Stimulated activated CD4-positive, alpha-beta T cell treated with anti-CD3 and anti-CD28 coated beads, Interleukin-15, amount 100 ng/mL, for 48 hours (primary cell): ENCODE measurements at regions not wholly inside any gene's neighbourhood (a gene's known extent, or its start where the extent isn't known, plus 50 kb on each side); places are given as distances from the start of the nearest gene placed in this dataset.

Experiments
- DNase-seq, 2 donors: peaks; one replicate each; pipeline ENCODE4 v3.0.0-alpha.2; 2020; ENCODE audit warnings: low read depth in 2 of 2

DNA sequence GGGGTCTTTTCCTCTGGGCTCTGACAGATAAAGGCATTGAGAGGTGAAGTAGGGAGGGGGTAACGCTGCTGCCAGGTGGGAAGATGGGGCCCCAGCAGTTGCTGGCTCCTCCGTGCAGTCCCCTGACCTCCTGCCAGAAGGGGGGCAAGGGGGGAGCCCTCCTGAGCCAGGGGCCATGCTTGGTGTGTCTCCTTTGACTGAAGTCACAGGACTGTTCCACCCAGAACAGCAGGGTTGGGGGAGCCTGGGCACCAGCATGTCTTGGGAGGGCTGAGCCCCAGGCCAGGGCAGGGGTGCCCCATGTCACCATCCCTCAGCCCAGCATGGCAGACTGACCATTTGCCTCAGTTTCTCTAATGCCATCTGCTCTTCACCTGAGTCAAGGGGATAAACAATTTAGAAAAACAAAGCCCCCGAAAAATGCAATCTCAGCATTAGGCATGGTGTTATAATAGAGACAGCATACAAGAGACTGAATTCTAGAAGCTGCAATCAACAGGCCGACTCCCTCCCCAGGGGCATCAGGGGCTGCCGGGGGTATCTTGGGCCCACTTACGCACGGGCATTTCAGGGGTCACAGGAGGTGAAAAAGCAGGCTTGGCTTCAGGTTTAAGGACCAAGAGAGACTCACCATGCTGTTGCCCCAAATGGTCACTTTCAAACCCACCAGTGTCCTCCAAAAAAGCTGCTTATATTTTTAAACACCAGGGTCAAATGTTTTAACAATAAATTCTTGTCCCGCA is 108.6 kb upstream of the GPR26 start:
- no peak for DNase-seq

DNA sequence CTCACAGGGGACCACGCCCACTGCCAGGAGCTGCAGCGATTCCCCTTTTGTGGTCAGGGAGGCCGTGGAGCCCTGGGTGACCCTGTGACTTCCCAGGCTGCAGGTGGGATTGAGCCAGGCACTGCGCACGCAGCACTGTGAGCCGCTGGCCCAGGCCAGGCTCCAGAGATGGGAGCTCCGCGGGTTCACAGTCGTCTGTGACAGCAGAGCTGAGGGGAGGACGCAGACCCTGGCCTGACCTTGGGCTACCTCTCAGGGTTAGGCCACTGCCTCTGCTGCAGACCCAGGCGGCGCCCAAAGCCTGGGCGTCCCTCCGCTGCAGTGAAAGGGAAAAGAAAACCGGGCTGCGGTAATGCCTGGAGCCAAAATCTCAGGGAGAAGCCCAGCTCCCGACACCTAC is 107.5 kb upstream of the GPR26 start:
- DNase-seq, result no peak

DNA sequence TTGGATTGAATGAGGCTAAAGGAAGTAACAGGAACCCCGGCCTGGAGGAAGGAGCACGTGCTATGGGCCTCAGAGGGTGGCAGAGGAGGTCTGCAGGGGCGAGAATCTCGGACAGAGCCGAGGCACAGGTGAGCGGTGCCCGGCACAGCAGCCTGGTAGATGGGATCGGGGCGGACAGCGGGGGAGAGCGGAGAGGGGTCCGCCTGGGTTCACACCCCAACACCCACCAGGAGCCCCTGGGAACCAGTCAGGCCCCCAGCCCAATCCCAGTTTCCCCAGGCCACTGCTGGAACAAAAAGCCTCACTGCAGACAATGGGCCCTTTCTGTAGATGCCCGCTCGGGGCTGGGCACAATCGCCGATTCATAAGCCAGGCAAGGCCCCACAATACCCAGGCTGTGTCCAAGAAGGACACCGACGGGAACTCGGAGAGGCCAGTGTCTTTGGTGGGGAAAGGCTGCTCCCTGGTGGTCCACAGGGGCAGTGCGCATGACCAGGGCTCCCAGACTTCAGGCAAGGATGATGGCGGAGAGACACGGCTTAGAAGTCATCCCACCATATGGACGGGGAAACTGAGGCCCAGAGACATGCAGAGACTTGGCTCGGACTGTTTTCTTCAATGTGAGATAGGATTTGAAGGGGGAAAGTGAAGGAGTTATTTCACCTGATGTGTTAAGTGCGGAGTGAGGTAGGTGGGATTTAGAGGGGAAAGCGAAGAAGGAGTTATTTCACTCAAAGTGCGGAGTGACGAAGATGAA is 106.9 kb upstream of the GPR26 start:
- DNase-seq, result peak; percentile 22 to 47

DNA sequence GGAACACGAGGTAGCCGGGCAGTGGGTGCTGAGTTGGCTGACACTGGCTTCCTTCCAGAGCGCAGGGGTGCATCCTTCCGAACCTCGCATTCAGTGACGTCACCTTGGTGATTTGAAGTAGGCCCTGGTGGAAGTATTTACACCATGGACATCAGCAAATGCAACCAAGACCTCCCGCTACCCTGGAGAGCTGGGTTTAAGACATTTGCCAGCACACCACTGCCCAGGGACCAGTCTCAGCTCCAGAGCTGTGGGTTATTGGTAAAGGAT is 106.4 kb upstream of the GPR26 start:
- no peak for DNase-seq

DNA sequence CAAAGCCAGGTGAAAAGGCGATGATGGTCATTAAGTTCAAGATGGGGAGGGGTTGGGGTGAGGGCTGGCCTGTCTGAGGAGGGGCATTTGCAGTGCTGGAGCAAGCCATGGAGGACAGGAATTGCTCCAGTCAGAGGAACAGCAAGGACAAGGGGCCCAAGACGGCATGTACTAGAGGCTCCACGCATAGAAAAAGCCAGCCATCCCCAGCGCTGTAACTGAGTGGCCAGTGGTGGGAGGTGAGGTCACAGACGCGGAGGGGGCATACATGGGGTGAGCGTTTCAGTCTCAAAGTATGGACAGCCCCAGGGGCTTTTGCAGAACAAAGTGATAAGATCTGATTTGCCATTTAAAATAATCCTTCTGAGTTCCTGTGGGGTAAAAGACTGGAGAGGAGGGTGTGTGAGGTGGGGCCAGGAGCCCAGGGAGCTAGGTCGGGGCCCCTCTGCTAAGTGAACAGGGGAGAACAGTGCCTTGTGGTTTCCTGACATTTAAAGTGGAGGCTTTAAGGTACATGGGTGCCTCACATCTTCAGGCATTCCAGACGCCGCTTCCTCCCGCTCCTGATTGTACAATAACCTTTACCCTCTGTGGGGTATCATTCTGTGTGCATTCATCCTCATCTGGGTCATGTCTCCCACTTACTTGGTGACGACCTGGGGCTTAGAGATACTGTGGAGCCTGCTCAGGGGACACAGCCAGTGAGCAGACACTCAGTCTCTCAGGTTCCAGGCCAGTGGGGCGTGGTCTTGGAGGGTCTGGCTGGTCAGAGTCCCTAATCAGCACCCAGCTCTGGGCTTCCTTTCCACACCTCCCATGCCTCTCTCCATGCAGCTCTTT is 105.6 kb upstream of the GPR26 start:
- no peak for DNase-seq

DNA sequence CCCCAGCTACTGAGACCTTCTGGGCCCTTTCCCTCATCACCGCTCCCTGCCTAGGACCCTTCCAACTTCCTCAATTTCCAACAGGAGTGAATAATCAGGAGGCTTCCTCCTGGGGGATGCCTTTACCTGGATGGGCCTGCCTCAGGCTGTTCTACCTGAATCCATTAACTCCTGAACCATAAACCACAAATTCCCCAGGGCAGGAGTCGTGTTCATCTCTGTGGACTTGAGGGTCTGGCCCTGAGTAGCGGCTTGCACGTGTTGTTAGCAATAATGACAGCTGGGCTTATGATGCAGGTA is 105.1 kb upstream of the GPR26 start:
- no peak for DNase-seq

DNA sequence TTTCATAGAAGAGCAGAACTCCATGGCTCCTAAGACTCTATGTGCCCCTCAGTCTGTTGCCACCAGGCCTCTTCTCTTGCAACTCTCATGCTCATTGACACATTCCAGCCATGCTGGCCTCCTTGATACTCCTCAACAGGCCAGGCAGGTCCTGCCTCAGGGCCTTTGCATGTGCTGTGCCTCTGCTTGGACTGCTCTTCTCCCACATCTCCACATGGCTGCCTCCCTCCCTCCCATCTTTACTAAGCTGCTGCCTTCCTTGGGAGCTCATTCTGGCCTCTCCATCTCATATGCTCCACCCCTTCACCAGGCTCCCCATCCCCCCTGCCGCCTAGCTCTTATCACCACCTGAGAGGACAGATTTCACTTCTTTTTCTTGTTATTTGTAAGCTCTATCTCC is 103.8 kb upstream of the GPR26 start:
- DNase-seq, result no peak

DNA sequence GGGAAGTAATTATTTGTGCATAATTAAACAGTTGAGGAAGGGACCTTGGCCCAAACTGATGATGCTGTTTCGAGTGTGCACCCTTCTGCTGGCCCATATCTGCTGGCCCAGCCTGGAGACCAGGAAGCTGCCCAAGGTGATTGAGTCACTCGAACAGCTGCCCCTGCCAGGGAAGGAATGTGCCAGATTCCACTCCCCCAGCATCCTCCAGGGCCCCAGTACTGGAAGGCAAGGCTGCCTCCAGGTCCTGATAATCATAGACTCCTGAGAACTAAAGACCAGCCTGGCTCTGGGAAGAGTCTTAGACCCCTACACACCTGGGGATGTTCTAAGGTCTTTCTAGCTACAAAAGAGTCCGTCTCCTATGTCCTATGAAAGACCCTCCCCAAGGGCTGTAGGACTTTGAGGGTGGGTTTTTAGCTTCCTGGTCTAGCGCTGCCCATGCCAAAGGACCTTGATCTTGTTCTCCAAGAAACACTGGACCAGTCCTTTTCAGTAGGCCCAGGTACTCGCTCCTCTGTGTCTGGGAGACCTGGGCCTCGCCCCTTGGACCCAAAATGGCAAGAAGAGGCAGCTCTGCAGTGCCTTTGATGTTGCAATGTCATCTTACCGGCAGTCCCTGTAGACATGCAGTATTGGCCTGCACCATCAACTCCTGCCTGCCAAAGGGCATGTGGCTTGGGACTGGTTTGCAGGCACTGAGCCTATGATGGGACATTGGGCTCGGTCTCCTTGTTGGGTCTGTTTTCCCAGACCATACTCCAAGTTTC is 103.2 kb upstream of the GPR26 start:
- DNase-seq, result no peak

DNA sequence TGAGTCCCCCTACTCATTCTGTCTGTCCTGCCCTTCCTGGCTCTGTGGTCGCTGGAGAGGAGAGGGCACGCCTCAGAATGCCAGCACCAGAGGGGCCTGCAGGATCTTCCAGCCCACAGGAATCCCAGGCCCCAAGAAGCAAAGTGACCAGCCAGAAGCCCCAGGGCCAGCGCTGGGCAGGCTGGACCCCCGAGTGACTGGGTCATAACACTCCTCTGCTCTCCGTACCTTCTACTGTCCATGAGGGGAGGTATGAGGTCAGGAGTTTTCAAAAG is 102.6 kb upstream of the GPR26 start:
- DNase-seq, result no peak

DNA sequence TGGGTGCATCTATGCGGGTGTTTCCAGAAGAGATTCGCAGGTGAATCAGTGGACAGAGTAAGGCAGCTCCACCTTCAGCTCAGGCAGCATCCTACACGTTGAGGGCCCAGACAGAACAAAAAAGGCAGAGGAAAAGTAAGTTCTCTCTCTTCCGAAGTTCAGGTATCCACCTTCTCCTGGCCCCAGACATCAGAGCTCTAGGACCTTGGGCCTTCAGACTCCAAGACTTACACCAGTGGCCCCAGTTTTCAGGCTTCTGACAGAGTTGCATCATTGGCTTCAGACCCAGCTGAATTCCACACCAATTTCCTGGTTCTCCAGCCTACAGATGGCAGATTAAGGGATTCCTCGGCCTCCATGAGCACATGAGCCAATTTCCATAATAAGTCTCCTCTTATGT is 102.2 kb upstream of the GPR26 start:
- no peak for DNase-seq

DNA sequence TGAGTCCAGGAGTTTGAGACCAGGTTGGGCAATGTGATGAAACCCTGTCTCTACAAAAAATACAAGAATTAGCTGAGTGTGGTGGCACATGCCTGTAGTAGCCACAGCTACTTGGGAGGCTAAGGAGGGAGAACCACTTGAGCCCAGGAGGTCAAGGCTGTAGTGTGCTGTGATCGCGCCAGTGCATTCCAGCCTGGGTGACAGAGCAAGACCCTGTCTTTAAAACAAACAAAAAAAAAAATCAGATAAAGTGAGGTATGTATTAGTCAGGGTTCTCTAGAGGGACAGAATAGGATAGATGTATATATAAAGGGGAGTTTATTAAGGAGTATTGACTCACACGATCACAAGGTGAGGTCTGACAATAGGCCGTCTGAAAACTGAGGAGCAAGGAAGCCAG is 101.5 kb upstream of the GPR26 start:
- no peak for DNase-seq

DNA sequence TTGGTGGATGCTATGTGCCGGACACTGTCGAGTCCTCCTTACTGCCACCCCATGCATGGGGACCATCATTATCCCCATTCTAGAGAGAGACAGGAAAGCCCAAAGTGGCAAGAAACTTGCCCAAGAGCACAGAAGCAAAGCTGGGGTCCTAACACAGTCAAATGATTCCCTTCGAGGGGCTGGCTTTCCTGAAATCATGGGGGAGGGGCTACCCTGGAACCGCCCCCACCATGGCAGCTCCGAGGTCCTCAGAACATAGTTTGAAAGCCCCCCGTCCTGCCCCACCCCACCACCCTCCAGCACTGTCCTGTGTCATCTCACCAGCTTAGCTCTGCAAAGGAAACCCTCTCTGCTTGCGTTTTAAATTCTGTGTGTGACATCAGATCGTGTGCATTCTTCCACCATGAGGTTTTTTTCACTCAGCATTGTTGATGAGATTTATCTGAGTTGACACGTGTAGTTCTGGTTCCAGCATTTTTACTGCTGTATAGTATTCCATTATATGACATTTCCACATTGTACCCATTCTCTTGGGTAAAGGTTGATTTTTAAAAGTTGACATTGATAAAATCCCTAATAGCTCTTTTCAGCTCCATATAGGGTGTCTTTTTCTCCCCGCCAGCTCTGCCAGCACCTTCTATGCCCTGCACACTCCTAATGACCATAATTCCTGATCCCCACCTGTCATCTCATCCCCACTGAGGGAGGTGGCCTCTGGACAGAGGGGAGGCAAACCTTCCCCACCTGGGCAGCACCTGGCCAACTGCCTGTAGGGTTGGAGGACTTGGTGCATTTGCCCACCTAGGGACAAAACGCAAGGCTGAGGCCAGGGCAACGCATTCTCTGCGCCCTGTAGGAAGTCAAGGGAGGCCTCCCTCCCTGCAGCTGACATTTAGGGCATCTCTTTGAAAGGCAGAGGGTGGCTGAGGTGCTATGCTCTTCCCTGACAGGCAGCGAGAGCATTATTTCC is 100.2 kb upstream of the GPR26 start:
- DNase-seq, result no peak

DNA sequence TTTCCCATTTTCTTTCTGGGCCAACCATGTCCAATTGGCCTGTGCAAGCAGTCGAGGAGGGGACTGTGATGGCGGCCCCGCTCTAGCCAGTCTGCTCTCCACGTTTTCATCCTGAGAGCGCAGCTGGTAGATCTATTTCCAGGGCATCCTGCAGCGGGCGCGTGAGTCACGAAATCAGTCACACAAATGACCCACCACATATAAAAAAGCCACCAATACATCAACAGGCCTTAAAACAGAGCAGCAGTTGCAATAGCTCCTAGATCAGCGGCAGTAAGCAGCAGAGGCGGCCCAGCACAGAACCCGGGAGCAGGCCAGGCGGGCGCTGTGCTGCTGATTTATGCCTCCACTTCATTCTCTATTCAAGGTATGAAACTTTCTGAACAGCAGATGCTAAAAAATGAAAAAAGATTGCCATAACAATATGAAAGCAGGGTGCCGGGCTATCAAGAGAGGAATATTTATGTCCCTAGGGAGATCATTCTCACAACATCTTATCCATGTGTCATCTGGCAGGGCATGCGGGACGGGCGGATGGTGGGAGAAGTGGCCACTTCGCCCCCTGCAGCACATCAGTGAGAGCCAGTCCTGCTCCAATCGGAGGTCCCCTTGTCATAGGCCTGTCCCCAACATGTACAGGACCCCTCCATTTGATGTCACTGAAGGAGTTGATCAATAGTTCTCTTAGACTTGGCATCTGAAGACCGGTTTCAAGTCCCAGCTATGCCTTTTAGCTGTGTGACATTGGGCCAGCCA is 98.0 kb upstream of the GPR26 start:
- no peak for DNase-seq

DNA sequence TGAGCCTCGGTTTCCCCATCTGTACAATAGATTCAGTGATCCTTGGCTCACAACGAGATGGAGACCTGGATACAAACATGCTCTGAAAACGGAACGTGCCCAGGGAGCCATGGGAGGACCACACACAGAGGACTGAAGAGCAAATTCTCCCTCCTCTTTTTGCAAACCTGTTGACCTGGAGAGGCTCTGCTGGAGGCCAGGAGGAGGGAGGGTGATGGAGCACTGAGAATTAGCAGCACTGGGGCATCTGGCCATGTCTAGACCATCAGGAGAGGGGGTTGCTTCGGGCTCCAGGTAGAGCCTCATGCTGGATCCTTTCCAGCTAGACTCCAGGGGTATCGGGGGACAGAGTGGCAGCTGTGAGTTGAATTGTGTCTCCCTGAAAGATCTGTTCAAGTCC is 97.4 kb upstream of the GPR26 start:
- no peak for DNase-seq

DNA sequence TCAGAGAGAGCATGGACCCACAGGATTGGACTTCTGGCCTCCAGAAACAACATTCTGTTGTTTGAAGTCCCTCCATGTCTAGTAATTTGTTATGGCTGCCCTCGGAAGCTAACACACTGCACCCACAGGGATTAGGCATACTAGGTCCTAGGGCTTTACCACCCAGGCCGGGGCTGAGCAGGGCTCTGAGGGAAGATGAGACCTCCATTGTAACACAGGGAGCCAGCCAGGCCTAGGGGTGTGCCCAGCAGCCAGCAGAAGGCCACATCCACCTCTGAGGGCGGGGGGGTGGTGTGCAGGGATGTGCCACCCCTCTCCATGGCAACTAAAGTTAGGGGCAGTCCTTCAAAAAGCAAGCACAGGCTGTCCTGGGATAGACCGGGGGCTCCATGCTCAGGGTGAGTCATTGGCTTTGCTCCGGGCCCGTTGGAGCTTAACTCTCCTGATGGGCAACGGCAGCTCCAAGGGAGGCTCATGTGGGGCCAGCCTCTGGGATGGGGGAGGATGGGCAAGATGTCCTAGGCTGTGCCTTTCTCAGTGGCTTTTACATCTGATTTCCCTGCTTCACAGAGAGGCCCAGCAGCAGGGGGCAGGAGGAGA is 96.6 kb upstream of the GPR26 start:
- no peak for DNase-seq

DNA sequence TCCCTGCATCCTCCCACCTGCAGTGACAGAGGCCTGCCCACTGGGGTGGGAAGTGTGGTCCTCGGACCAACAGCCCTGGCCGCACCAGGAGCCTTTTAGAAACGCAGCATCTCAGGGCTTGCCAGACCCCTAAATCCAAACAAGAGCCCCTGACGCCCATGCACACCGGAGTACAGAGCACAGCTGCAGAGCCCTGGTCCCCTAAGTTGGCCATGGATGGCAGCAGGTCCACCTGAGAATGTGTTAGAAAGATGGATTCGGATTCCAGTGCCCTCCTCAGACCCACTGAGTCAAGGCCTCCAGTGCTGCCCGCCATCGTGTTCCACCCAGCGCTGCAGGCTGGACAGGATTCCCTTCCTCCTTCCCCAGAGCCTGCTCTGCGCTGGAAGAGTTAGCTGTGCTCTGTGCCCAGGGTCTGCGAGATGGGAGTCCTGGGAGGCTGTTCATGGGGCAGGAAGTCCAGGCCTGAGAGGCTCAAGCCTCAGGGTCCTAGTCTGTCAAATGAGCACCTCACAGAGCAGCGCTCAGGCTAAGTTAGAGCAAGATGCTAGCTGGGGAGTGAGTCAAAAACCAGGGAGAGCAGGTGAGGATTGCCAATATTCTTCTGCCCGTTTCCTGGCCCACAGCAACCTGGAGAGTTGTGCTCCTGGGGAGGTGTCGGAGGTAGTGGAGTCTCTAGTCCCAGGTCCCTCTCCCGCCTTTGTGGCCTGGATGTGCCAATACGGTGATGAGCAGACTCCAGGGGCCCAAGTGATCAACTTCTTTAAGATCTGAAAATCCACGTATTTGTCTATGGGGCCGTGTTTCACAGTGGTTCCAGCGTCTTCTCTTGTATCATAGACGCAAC is 95.9 kb upstream of the GPR26 start:
- DNase-seq, result no peak

DNA sequence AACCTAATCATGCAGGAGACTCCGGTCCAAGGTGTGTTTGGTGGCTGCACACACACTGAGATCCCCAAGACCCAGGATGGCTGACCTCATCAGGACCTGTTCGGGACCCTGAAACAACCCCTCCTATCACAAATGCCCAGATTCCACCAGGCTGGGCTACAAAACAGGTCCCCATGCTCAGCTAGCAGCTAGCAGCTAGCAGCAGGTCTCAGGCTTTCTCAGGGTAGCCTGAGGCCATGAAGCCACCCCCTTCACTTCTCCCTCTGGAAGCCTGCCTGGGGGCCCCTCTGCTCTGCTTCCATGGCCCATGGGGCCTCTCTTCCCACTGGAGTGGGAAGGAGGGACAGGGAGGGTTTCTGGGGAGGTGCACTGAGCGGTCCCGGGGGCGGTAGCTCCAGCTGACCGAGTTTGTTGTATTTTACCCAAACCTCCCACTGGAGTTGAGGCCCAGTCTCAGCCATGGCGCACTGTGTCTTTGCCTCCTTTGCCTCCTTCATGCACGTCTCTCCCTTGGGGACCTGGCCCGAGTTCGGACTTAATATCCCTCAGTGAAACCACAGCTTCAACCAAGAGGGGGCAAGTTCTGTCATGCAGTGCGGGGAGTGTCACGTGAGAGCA is 95.1 kb upstream of the GPR26 start:
- no peak for DNase-seq

DNA sequence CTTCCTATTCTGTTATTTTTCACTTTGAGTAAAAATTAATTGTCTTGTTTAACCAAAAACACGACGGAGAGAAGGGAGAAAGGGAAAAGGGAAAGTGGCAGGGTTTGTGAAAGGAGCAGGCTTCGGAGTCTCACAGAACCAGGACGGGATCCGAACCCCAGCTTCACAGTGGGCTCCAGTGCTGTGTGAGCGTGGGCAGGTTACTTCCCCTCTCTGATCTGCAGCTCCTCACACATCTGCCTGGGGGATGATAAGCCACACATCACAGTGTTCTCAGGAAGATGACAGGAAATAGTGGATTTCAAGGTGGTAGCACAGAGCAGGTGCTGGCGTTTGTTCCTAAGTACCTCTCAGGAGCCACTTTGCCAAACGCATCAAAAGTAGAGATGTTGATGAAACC is 94.2 kb upstream of the GPR26 start:
- DNase-seq, result no peak
